ENCODE measurements at regions not wholly inside any gene's neighbourhood (a gene's known extent, or its start where the extent isn't known, plus 50 kb on each side); places are given as distances from the start of the nearest gene placed in this dataset.

GRCh38 chr9:36749461-36749860 lies 176.8 kb downstream of the MELK start:
- Histone ChIP-seq H3K4me3 (no peak overlapping the region), H3K27ac (ENCODE audit: low read depth in 1 of 2, low read length in 1 of 2) (no peak overlapping the region)
- TF ChIP-seq CTCF (IDR thresholded peaks at IDR 0.05; ENCODE audit: control extremely low read depth, extremely low read depth): no peak

DNA sequence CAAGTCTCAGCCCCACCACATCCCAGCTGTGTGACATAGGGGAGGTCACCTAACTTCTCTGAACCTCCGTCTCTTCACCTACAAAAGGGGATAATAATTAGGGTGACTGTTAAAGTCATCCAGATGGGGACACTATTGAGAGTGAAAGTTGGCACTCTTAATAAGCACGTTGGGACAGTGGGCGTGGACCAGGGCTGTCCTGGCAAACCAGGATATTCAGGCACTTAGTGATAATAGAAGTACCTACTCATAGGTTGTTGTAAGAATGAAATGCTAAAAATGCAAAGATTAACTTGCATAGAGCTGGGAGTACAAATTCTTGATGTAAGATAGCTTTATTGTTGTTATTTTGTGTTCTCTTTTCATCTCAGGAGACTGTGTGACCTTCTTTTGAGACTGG lies 177.9 kb downstream of the MELK start:
- no peak overlapping the region for H3K9ac ChIP-seq (ENCODE audit: insufficient read depth in 1 of 2, low read length in 2 of 2)
- no peak overlapping the region for H3K4me3 ChIP-seq
- no peak overlapping the region for H3K27ac ChIP-seq (ENCODE audit: low read depth in 1 of 2, low read length in 1 of 2)
- H3K27me3 ChIP-seq (ENCODE audit: control insufficient read depth in 3 of 3, insufficient read depth in 3 of 3, low read length in 2 of 3): peaks cover 0 to 5% (median 0%) of the 10 kb centered on the region in 3 donors
- no peak for TF ChIP-seq CTCF (IDR thresholded peaks at IDR 0.05; ENCODE audit: control extremely low read depth, extremely low read depth)
- WGBS, 2 donors: 57 to 75% methylated on average over 3 of the region's 3 CpGs
- H3K4me1 ChIP-seq (ENCODE audit: control insufficient read depth in 5 of 5, insufficient read depth in 5 of 5, low read length in 5 of 5): no peaks in the 10 kb centered on the region
- peaks cover 0 to 8% (median 0%) of the 10 kb centered on the region in 4 donors for H3K9me3 ChIP-seq (ENCODE audit: control insufficient read depth in 4 of 4, insufficient read depth in 3 of 4, low read length in 3 of 4)
- no peaks in the 10 kb centered on the region for H3K36me3 ChIP-seq (ENCODE audit: control insufficient read depth in 4 of 4, insufficient read depth in 4 of 4, low read length in 4 of 4)
- ATAC-seq (ENCODE audit: insufficient read depth, low FRiP score): no peak
- DNase-seq: no peak

More at GRCh38 chr9:36749461-36749860, 176.8 kb downstream of the MELK start:
- Histone ChIP-seq H3K4me1 (ENCODE audit: control insufficient read depth in 5 of 5, insufficient read depth in 5 of 5, low read length in 5 of 5) (no peaks in the 10 kb centered on the region), H3K27me3 (ENCODE audit: control insufficient read depth in 3 of 3, insufficient read depth in 3 of 3, low read length in 2 of 3) (peaks cover 0 to 3% (median 0%) of the 10 kb centered on the region in 3 donors), H3K36me3 (ENCODE audit: control insufficient read depth in 4 of 4, insufficient read depth in 4 of 4, low read length in 4 of 4) (no peaks in the 10 kb centered on the region), H3K9me3 (ENCODE audit: control insufficient read depth in 4 of 4, insufficient read depth in 3 of 4, low read length in 3 of 4) (peaks cover 0 to 8% (median 0%) of the 10 kb centered on the region in 4 donors), H3K9ac (ENCODE audit: insufficient read depth in 1 of 2, low read length in 2 of 2) (no peak overlapping the region)
- DNase-seq (no peak), ATAC-seq (ENCODE audit: insufficient read depth, low FRiP score) (no peak)
- WGBS, 2 donors: 46 to 51% methylated on average over 2 of the region's 2 CpGs

GRCh38 chr9:36755019-36755418 lies 182.3 kb downstream of the MELK start:
- TF ChIP-seq CTCF (IDR thresholded peaks at IDR 0.05; ENCODE audit: control extremely low read depth, extremely low read depth): no peak
- no peaks in the 10 kb centered on the region for H3K4me1 ChIP-seq (ENCODE audit: control insufficient read depth in 5 of 5, insufficient read depth in 5 of 5, low read length in 5 of 5)
- no peaks in the 10 kb centered on the region for H3K36me3 ChIP-seq (ENCODE audit: control insufficient read depth in 4 of 4, insufficient read depth in 4 of 4, low read length in 4 of 4)
- DNase-seq (no peak), ATAC-seq (ENCODE audit: insufficient read depth, low FRiP score) (no peak)
- H3K27ac ChIP-seq (ENCODE audit: low read depth in 1 of 2, low read length in 1 of 2): no peak overlapping the region
- peaks cover 0 to 2% (median 0%) of the 10 kb centered on the region in 4 donors for H3K9me3 ChIP-seq (ENCODE audit: control insufficient read depth in 4 of 4, insufficient read depth in 3 of 4, low read length in 3 of 4)
- no peak overlapping the region for H3K4me3 ChIP-seq
- peaks cover 0 to 13% (median 0%) of the 10 kb centered on the region in 3 donors for H3K27me3 ChIP-seq (ENCODE audit: control insufficient read depth in 3 of 3, insufficient read depth in 3 of 3, low read length in 2 of 3)
- H3K9ac ChIP-seq (ENCODE audit: insufficient read depth in 1 of 2, low read length in 2 of 2): no peak overlapping the region
- 76 to 92% methylated on average over 2 of the region's 2 CpGs for WGBS, 2 donors

GRCh38 chr9:36759141-36759540 lies 186.4 kb downstream of the MELK start:
- Histone ChIP-seq H3K9me3 (ENCODE audit: control insufficient read depth in 4 of 4, insufficient read depth in 3 of 4, low read length in 3 of 4) (peaks cover 0 to 3% (median 0%) of the 10 kb centered on the region in 4 donors), H3K9ac (ENCODE audit: insufficient read depth in 1 of 2, low read length in 2 of 2) (no peak overlapping the region), H3K27me3 (ENCODE audit: control insufficient read depth in 3 of 3, insufficient read depth in 3 of 3, low read length in 2 of 3) (peaks cover 0 to 11% (median 4%) of the 10 kb centered on the region in 3 donors), H3K27ac (ENCODE audit: low read depth in 1 of 2, low read length in 1 of 2) (no peak overlapping the region), H3K4me3 (no peak overlapping the region), H3K36me3 (ENCODE audit: control insufficient read depth in 4 of 4, insufficient read depth in 4 of 4, low read length in 4 of 4) (no peaks in the 10 kb centered on the region), H3K4me1 (ENCODE audit: control insufficient read depth in 5 of 5, insufficient read depth in 5 of 5, low read length in 5 of 5) (no peaks in the 10 kb centered on the region)
- ATAC-seq (ENCODE audit: insufficient read depth, low FRiP score) (no peak), DNase-seq (no peak)
- WGBS, 2 donors: 61 to 64% methylated on average over 3 to 4 of the region's 4 CpGs
- TF ChIP-seq CTCF (IDR thresholded peaks at IDR 0.05; ENCODE audit: control extremely low read depth, extremely low read depth): no peak

Data from lung (tissue), 11 donors.